ENCODE measurements at regions not wholly inside any gene's neighbourhood (a gene's known extent, or its start where the extent isn't known, plus 50 kb on each side); places are given as distances from the start of the nearest gene placed in this dataset.

GRCh38 chr14:88947646-88948598 lies 123.5 kb downstream of the TTC8 start:
- peaks cover 0 to 7% (median 0%) of the 10 kb centered on the region in 4 donors for H3K9me3 ChIP-seq
- WGBS, 2 donors, result 79 to 95% methylated on average over 7 of the region's 7 CpGs
- no peaks in the 10 kb centered on the region for H3K4me1 ChIP-seq
- H3K27ac ChIP-seq, result no peak overlapping the region
- DNase-seq, result no peak
- H3K4me3 ChIP-seq, result no peak overlapping the region
- peaks cover 0 to 3% (median 0%) of the 10 kb centered on the region in 3 donors for H3K27me3 ChIP-seq
- H3K36me3 ChIP-seq, result no peaks in the 10 kb centered on the region
- intact Hi-C loops (cut with DNase I), result no loop called here
- TF ChIP-seq POLR2A (IDR thresholded peaks at IDR 0.05), result no peak

GRCh38 chr14:88950069-88950468 lies 125.6 kb downstream of the TTC8 start:
- H3K27me3 ChIP-seq, result peaks cover 0 to 3% (median 0%) of the 10 kb centered on the region in 3 donors
- H3K4me3 ChIP-seq, result no peak overlapping the region
- TF ChIP-seq EP300 (IDR thresholded peaks at IDR 0.05) (no peak), POLR2A (IDR thresholded peaks at IDR 0.05) (no peak), POLR2AphosphoS5 (IDR thresholded peaks at IDR 0.05) (no peak), CTCF (IDR thresholded peaks at IDR 0.05) (no peak)
- no peaks in the 10 kb centered on the region for H3K36me3 ChIP-seq
- no peaks in the 10 kb centered on the region for H3K4me1 ChIP-seq
- 72 to 84% methylated on average over 2 of the region's 2 CpGs for WGBS, 2 donors
- H3K27ac ChIP-seq, result no peak overlapping the region
- peaks cover 0 to 7% (median 2%) of the 10 kb centered on the region in 4 donors for H3K9me3 ChIP-seq
- intact Hi-C loops (cut with DNase I), result no loop called here
- DNase-seq, result no peak

GRCh38 chr14:88951370-88951769 lies 126.9 kb downstream of the TTC8 start:
- Histone ChIP-seq H3K27me3 (peaks cover 0 to 3% (median 0%) of the 10 kb centered on the region in 3 donors), H3K36me3 (no peaks in the 10 kb centered on the region), H3K27ac (no peak overlapping the region), H3K4me1 (no peaks in the 10 kb centered on the region), H3K9me3 (peaks cover 0 to 7% (median 2%) of the 10 kb centered on the region in 4 donors), H3K4me3 (no peak overlapping the region)
- no peak for DNase-seq
- TF ChIP-seq POLR2A (IDR thresholded peaks at IDR 0.05) (no peak), POLR2AphosphoS5 (IDR thresholded peaks at IDR 0.05) (no peak)
- WGBS, 2 donors, result 80 to 85% methylated on average over 3 of the region's 3 CpGs
- intact Hi-C loops (cut with DNase I), result no loop called here

- Histone ChIP-seq H3K4me3 (no peak overlapping the region), H3K27me3 (peaks cover 0 to 3% (median 0%) of the 10 kb centered on the region in 3 donors), H3K36me3 (no peaks in the 10 kb centered on the region), H3K9me3 (peaks cover 0 to 7% (median 2%) of the 10 kb centered on the region in 4 donors), H3K4me1 (no peaks in the 10 kb centered on the region), H3K27ac (no peak overlapping the region)
- intact Hi-C loops (cut with DNase I), result no loop called here
- DNase-seq, result no peak
- TF ChIP-seq POLR2A (IDR thresholded peaks at IDR 0.05) (no peak), CTCF (IDR thresholded peaks at IDR 0.05) (no peak), POLR2AphosphoS5 (IDR thresholded peaks at IDR 0.05) (no peak), EP300 (IDR thresholded peaks at IDR 0.05) (no peak)
- 89 to 94% methylated on average over 7 of the region's 7 CpGs for WGBS, 2 donors
These were observed 128.4 kb downstream of the TTC8 start for GRCh38 chr14:88952901-88953300.

- no peak overlapping the region for H3K27ac ChIP-seq
- no peak overlapping the region for H3K4me3 ChIP-seq
- no peaks in the 10 kb centered on the region for H3K36me3 ChIP-seq
- peaks cover 0 to 7% (median 2%) of the 10 kb centered on the region in 4 donors for H3K9me3 ChIP-seq
- H3K4me1 ChIP-seq, result no peaks in the 10 kb centered on the region
- intact Hi-C loops (cut with DNase I), result no loop called here
- no peak for DNase-seq
- TF ChIP-seq POLR2A (IDR thresholded peaks at IDR 0.05), result no peak
- TF ChIP-seq EP300 (IDR thresholded peaks at IDR 0.05), result no peak
- TF ChIP-seq POLR2AphosphoS5 (IDR thresholded peaks at IDR 0.05), result no peak
- no peak for TF ChIP-seq CTCF (IDR thresholded peaks at IDR 0.05)
- 56 to 59% methylated on average over 2 of the region's 2 CpGs for WGBS, 2 donors
- H3K27me3 ChIP-seq, result no peaks in the 10 kb centered on the region
These were observed 131.0 kb downstream of the TTC8 start for GRCh38 chr14:88955455-88955854.

All from sigmoid colon (tissue), 6 donors.